ENCODE measurements at regions not wholly inside any gene's neighbourhood (a gene's known extent, or its start where the extent isn't known, plus 50 kb on each side); places are given as distances from the start of the nearest gene placed in this dataset.
A peak's percentile ranks its signal among the peaks of the same experiment; 100 is the strongest.

GRCh38 chr4:81375745-81376144, 96.0 kb downstream of the RASGEF1B start:
- DNase-seq (ENCODE audit: low spot score): no peak
- Mint-ChIP-seq H3K4me3 (no peak overlapping the region), H3K27me3 (ENCODE audit: low read depth) (peaks cover 4% of the 10 kb centered on the region), H3K4me1 (ENCODE audit: low read depth) (no peaks in the 10 kb centered on the region), H3K36me3 (ENCODE audit: low read depth) (no peaks in the 10 kb centered on the region), H3K9me3 (no peaks in the 10 kb centered on the region), H3K27ac (no peak overlapping the region)

GRCh38 chr4:81369886-81370285, 101.8 kb downstream of the RASGEF1B start:
- Mint-ChIP-seq H3K4me3 (no peak overlapping the region), H3K4me1 (ENCODE audit: low read depth) (no peaks in the 10 kb centered on the region), H3K36me3 (ENCODE audit: low read depth) (no peaks in the 10 kb centered on the region), H3K27ac (no peak overlapping the region), H3K27me3 (ENCODE audit: low read depth) (peaks cover 3% of the 10 kb centered on the region), H3K9me3 (no peaks in the 10 kb centered on the region)
- DNase-seq (ENCODE audit: low spot score): no peak

GRCh38 chr4:81366779-81367178, 104.9 kb downstream of the RASGEF1B start:
- Mint-ChIP-seq H3K4me3 (no peak overlapping the region), H3K27me3 (ENCODE audit: low read depth) (peaks cover 4% of the 10 kb centered on the region), H3K4me1 (ENCODE audit: low read depth) (no peaks in the 10 kb centered on the region), H3K27ac (no peak overlapping the region), H3K36me3 (ENCODE audit: low read depth) (no peaks in the 10 kb centered on the region), H3K9me3 (no peaks in the 10 kb centered on the region)
- no peak for DNase-seq (ENCODE audit: low spot score)

GRCh38 chr4:81360737-81361136, 111.0 kb downstream of the RASGEF1B start:
- no peaks in the 10 kb centered on the region for H3K9me3 Mint-ChIP-seq
- H3K27ac Mint-ChIP-seq: no peak overlapping the region
- no peaks in the 10 kb centered on the region for H3K36me3 Mint-ChIP-seq (ENCODE audit: low read depth)
- H3K4me1 Mint-ChIP-seq (ENCODE audit: low read depth): no peaks in the 10 kb centered on the region
- H3K4me3 Mint-ChIP-seq: no peak overlapping the region
- H3K27me3 Mint-ChIP-seq (ENCODE audit: low read depth): peaks cover 4% of the 10 kb centered on the region
- no peak for DNase-seq (ENCODE audit: low spot score)

DNA sequence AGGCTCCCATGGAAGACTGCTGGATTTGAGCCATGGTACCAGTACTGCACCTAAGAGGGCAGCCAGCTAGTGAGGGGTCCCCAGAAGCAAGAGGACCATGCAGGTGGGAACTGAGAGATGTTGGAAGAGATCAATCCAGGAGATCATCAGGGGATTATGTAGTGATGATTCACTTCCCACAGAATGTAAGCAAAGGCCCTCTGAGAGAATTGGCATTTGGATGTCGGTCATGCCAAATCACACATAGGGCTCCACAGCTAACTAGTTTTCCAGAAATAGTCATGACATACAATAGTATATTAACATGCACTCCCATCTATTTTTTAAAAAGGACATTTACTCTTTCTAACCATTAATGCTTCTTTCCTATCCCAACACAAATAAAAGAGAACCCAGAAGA, 112.5 kb downstream of the RASGEF1B start:
- Mint-ChIP-seq H3K4me3 (no peak overlapping the region), H3K4me1 (ENCODE audit: low read depth) (no peaks in the 10 kb centered on the region), H3K36me3 (ENCODE audit: low read depth) (no peaks in the 10 kb centered on the region), H3K27ac (no peak overlapping the region), H3K9me3 (no peaks in the 10 kb centered on the region), H3K27me3 (ENCODE audit: low read depth) (peaks cover 4% of the 10 kb centered on the region)
- no peak for DNase-seq (ENCODE audit: low spot score)

DNA sequence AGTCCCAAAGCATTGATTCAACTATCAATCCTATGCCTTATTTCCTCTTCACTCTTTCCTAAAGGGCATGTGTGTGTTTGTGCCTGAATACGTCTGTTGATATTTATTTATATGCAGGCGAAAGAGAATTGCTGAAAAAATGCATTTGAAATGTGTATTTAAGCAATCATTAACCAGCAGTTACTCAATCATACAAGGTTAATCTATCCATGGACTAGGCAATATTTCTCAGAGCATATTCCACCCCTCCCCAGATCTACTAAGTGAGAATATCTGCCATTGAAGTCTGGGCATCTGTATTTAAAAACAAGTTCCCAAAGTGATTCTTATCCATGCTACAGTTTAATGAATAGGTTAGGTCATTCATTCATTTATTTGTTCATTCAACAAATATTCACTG, 113.6 kb downstream of the RASGEF1B start:
- Mint-ChIP-seq H3K27ac (no peak overlapping the region), H3K27me3 (ENCODE audit: low read depth) (peaks cover 8% of the 10 kb centered on the region), H3K9me3 (no peaks in the 10 kb centered on the region), H3K4me1 (ENCODE audit: low read depth) (no peaks in the 10 kb centered on the region), H3K36me3 (ENCODE audit: low read depth) (no peaks in the 10 kb centered on the region), H3K4me3 (no peak overlapping the region)
- DNase-seq (ENCODE audit: low spot score): no peak

GRCh38 chr4:81356621-81357020, 115.1 kb downstream of the RASGEF1B start:
- Mint-ChIP-seq H3K9me3 (no peaks in the 10 kb centered on the region), H3K4me1 (ENCODE audit: low read depth) (no peaks in the 10 kb centered on the region), H3K27ac (no peak overlapping the region), H3K4me3 (no peak overlapping the region), H3K36me3 (ENCODE audit: low read depth) (no peaks in the 10 kb centered on the region), H3K27me3 (ENCODE audit: low read depth) (peaks cover 7% of the 10 kb centered on the region)
- DNase-seq (ENCODE audit: low spot score): no peak

GRCh38 chr4:81355136-81355535, 116.6 kb downstream of the RASGEF1B start:
- Mint-ChIP-seq H3K4me3 (no peak overlapping the region), H3K36me3 (ENCODE audit: low read depth) (no peaks in the 10 kb centered on the region), H3K27ac (no peak overlapping the region), H3K9me3 (no peaks in the 10 kb centered on the region), H3K27me3 (ENCODE audit: low read depth) (peaks cover 7% of the 10 kb centered on the region), H3K4me1 (ENCODE audit: low read depth) (no peaks in the 10 kb centered on the region)
- DNase-seq (ENCODE audit: low spot score): no peak

GRCh38 chr4:81353861-81354260, 117.8 kb downstream of the RASGEF1B start:
- DNase-seq (ENCODE audit: low spot score): no peak
- Mint-ChIP-seq H3K9me3 (no peaks in the 10 kb centered on the region), H3K4me1 (ENCODE audit: low read depth) (no peaks in the 10 kb centered on the region), H3K4me3 (no peak overlapping the region), H3K27ac (no peak overlapping the region), H3K36me3 (ENCODE audit: low read depth) (no peaks in the 10 kb centered on the region), H3K27me3 (ENCODE audit: low read depth) (peaks cover 7% of the 10 kb centered on the region)

- no peak overlapping the region for H3K27ac Mint-ChIP-seq
- no peak overlapping the region for H3K4me3 Mint-ChIP-seq
- H3K27me3 Mint-ChIP-seq (ENCODE audit: low read depth): peaks cover 7% of the 10 kb centered on the region
- H3K36me3 Mint-ChIP-seq (ENCODE audit: low read depth): no peaks in the 10 kb centered on the region
- DNase-seq (ENCODE audit: low spot score): no peak
- H3K4me1 Mint-ChIP-seq (ENCODE audit: low read depth): no peaks in the 10 kb centered on the region
- no peaks in the 10 kb centered on the region for H3K9me3 Mint-ChIP-seq
These were observed 119.3 kb downstream of the RASGEF1B start for GRCh38 chr4:81352446-81352835.

DNA sequence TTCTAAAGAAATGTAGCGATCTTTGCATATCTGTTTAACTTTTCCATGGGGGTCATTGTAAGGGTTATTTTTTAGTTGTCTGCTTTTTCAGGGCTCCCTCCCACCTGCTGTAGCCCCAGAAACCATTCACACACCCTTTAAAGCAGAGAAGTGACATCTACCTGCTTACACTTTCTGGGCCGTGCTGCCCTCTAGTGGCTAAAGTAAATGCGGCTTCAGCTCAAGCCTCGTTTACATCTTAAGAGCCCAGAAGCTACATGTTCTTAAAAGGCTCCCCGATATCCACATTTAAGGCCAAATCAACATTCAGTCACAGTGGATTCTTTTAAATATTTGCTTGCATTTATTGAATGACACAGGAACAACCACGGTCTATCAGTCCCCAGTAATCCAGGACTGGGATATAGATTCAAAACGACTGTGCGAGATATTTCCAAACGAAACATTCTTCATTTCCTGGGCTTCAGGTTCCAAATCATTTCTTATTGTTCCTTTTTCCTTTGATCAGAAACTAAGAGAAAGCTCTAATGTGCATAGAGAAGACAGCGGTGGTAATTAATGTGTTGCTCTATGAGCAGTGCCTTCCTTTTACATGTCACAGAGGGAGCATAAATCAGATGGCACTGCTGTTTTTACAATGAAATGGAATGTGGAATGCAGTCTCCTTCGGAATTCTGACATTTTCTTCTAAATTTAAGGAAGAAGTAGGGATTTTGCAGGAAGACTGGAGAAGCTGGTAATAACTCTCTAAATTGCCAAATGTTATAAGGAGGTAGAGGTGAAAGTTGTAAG, 119.9 kb downstream of the RASGEF1B start:
- Mint-ChIP-seq H3K4me1 (ENCODE audit: low read depth) (no peaks in the 10 kb centered on the region), H3K9me3 (no peaks in the 10 kb centered on the region), H3K27me3 (ENCODE audit: low read depth) (peaks cover 7% of the 10 kb centered on the region), H3K4me3 (no peak overlapping the region), H3K36me3 (ENCODE audit: low read depth) (no peaks in the 10 kb centered on the region), H3K27ac (no peak overlapping the region)
- DNase-seq (ENCODE audit: low spot score): peak; percentile 29

- no peak for DNase-seq (ENCODE audit: low spot score)
- no peaks in the 10 kb centered on the region for H3K36me3 Mint-ChIP-seq (ENCODE audit: low read depth)
- no peak overlapping the region for H3K4me3 Mint-ChIP-seq
- H3K27me3 Mint-ChIP-seq (ENCODE audit: low read depth): peaks cover 7% of the 10 kb centered on the region
- no peaks in the 10 kb centered on the region for H3K9me3 Mint-ChIP-seq
- H3K27ac Mint-ChIP-seq: no peak overlapping the region
- no peaks in the 10 kb centered on the region for H3K4me1 Mint-ChIP-seq (ENCODE audit: low read depth)
These were observed 121.7 kb downstream of the RASGEF1B start for GRCh38 chr4:81350040-81350439.

- no peak overlapping the region for H3K4me3 Mint-ChIP-seq
- H3K9me3 Mint-ChIP-seq: no peaks in the 10 kb centered on the region
- H3K4me1 Mint-ChIP-seq (ENCODE audit: low read depth): no peaks in the 10 kb centered on the region
These were observed 123.0 kb downstream of the RASGEF1B start for GRCh38 chr4:81348778-81349094.

DNA sequence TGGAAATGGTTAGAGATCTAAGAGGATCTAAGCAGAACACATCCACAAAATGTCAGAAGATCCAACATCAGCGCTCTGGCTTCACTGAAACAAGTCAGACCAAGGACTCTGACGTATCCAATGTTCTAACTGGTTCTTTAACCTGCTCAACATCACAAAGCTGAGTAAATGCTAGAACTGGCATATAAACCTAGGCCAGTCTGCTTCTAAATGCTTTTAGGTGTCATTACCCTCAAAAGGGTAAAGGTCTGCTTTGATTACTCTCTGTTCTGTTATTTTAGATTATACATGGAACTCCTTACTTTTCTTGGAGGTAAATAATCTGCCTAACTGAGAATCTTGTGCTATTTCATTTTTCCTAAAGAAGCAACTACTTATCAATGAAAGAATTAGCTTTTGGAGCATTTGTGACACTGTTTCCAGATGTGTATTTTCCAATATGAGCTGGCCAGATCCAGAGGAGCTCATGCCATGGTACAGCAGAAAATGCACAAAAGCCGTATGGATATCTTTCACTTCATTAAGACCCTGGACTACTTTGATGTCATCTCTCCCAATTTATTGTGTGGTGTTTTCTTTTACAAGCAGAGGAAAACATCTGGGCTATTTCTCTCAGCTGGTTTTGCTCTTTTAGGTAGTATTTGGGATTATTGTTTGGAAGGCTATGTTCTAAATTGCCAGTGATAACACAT, 123.5 kb downstream of the RASGEF1B start:
- no peaks in the 10 kb centered on the region for H3K9me3 Mint-ChIP-seq
- DNase-seq (ENCODE audit: low spot score): no peak
- no peak overlapping the region for H3K4me3 Mint-ChIP-seq
- no peak overlapping the region for H3K27ac Mint-ChIP-seq
- H3K36me3 Mint-ChIP-seq (ENCODE audit: low read depth): no peaks in the 10 kb centered on the region
- H3K4me1 Mint-ChIP-seq (ENCODE audit: low read depth): no peaks in the 10 kb centered on the region
- H3K27me3 Mint-ChIP-seq (ENCODE audit: low read depth): peaks cover 3% of the 10 kb centered on the region

More at GRCh38 chr4:81348778-81349094, 123.0 kb downstream of the RASGEF1B start:
- H3K36me3 Mint-ChIP-seq (ENCODE audit: low read depth): no peaks in the 10 kb centered on the region
- H3K27ac Mint-ChIP-seq: no peak overlapping the region
- no peak for DNase-seq (ENCODE audit: low spot score)
- peaks cover 7% of the 10 kb centered on the region for H3K27me3 Mint-ChIP-seq (ENCODE audit: low read depth)

GRCh38 chr4:81346719-81347118, 125.0 kb downstream of the RASGEF1B start:
- no peak overlapping the region for H3K4me3 Mint-ChIP-seq
- no peak overlapping the region for H3K27ac Mint-ChIP-seq
- H3K36me3 Mint-ChIP-seq (ENCODE audit: low read depth): no peaks in the 10 kb centered on the region
- no peaks in the 10 kb centered on the region for H3K27me3 Mint-ChIP-seq (ENCODE audit: low read depth)
- no peak for DNase-seq (ENCODE audit: low spot score)
- no peaks in the 10 kb centered on the region for H3K4me1 Mint-ChIP-seq (ENCODE audit: low read depth)
- H3K9me3 Mint-ChIP-seq: no peaks in the 10 kb centered on the region
